ENCODE measurements at regions not wholly inside any gene's neighbourhood (a gene's known extent, or its start where the extent isn't known, plus 50 kb on each side); places are given as distances from the start of the nearest gene placed in this dataset.

DNA sequence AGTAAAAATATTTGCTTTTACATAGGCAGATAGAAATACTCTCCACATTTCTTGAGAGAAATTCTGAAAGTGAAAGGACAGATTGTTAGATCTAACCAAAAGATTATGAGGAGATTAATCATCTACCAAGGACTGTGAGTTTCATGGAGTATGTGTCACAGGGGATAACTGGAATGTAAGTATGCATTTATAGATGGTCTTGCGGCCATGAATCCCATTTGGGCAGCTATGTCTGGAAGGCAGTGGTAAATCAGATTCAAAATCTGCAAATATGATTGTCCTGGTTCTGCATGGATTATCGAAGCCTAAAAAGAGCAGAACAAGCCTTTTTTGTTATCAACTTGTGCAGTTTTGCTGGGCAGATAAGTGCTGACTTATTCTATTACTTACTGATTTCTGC is 293.8 kb downstream of the RFPL4B start:
- TF ChIP-seq, protein P1, sequence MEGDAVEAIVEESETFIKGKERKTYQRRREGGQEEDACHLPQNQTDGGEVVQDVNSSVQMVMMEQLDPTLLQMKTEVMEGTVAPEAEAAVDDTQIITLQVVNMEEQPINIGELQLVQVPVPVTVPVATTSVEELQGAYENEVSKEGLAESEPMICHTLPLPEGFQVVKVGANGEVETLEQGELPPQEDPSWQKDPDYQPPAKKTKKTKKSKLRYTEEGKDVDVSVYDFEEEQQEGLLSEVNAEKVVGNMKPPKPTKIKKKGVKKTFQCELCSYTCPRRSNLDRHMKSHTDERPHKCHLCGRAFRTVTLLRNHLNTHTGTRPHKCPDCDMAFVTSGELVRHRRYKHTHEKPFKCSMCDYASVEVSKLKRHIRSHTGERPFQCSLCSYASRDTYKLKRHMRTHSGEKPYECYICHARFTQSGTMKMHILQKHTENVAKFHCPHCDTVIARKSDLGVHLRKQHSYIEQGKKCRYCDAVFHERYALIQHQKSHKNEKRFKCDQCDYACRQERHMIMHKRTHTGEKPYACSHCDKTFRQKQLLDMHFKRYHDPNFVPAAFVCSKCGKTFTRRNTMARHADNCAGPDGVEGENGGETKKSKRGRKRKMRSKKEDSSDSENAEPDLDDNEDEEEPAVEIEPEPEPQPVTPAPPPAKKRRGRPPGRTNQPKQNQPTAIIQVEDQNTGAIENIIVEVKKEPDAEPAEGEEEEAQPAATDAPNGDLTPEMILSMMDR (IDR thresholded peaks at IDR 0.05; ENCODE audit: low read length) = no peak
- TF ChIP-seq EZH2phosphoT487 (IDR thresholded peaks at IDR 0.05; ENCODE audit: low read length) = no peak

Measured in MM.1S (cell line).